ENCODE measurements at regions not wholly inside any gene's neighbourhood (a gene's known extent, or its start where the extent isn't known, plus 50 kb on each side); places are given as distances from the start of the nearest gene placed in this dataset.

DNA sequence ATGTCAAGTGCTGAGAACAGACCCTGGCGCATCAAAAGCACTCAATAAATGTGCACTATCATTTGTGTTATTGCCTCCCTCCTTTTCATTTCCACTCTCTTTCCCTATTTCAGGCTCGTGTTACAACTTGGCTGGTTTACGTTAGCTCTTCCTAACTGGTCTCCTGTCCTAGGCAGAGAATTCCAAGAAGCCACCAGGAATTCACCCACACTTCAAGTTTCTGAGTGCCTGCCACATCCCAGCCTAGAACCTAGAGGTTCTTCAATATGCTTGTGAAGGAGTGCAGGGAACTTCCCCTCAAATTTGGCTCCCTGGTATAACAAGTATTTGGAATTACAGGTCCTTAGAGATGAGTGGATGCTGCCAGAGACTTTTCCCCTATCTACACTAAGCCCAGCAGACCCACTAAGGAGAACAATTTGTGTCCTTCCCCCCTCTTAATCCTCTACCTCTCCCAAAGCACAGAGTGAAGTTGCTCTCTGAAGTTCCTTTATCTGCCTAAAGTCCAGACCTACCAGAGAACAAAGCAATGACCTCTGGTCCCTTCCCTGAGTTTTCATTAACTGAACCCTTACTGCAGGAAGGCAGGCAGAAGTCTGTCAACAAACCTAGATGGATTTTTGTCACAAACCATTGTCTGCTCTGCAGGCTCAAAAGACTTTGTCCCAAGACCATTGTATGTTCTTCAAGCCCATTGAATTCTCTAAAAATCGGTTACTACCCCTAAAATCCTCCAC, 201.6 kb upstream of the JARID2 start:
- no peak for DNase-seq

DNA sequence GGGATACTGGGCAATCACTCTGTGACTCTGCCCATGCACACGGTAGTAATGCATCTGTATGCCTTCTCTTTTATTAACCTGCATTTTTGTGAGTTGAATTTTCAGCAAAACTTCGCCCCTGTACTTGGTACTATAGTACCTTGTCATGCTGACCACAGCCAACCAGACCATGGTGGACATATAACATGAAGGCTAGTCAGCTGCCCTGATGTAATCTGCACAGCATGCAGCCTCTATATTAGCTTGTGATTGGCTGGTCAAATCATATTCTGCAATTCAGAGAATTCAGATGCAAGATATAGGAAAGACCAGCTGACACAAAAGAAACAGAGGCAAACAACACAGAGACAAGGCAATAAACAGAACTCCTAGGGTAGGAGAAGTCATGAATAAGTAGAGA, 200.9 kb upstream of the JARID2 start:
- no peak for DNase-seq

DNA sequence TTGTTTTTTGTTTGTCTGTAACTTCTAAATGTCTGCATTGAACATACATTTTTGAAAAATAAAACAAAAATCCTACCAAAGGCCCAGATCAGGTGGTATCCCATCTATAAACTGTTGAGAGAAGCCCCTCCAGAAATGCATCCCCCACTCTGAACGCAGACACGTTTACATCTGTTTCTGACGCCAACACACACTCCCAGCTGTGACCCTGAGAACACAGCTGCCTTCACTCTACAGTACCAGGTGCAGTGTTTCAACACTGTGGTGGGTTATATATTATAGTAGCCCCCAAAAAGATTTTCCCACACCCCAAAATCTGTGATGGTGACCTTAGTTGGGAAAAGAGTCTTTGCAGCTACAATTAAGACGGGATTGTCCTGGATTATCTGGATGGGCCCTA, 199.1 kb upstream of the JARID2 start:
- DNase-seq = no peak

DNA sequence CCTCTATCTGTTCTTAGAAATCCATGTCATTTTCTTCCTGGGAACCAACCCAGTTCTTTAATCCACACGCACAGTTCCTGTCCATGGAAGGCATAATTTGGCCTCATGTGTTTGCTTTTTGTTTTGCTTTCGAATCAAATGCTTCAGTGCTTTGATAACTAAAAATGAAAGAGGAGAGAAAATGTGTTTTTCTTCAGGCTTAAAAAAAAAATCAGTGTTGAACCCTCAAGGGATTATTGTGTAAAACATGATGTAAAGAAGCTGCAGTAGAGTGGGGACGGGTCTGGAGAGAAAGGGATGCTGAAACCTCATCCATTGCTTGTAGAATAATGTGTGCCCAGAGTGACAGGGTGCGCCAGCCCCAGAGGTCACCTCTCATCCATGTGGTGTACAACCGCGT, 197.5 kb upstream of the JARID2 start:
- no peak for DNase-seq

DNA sequence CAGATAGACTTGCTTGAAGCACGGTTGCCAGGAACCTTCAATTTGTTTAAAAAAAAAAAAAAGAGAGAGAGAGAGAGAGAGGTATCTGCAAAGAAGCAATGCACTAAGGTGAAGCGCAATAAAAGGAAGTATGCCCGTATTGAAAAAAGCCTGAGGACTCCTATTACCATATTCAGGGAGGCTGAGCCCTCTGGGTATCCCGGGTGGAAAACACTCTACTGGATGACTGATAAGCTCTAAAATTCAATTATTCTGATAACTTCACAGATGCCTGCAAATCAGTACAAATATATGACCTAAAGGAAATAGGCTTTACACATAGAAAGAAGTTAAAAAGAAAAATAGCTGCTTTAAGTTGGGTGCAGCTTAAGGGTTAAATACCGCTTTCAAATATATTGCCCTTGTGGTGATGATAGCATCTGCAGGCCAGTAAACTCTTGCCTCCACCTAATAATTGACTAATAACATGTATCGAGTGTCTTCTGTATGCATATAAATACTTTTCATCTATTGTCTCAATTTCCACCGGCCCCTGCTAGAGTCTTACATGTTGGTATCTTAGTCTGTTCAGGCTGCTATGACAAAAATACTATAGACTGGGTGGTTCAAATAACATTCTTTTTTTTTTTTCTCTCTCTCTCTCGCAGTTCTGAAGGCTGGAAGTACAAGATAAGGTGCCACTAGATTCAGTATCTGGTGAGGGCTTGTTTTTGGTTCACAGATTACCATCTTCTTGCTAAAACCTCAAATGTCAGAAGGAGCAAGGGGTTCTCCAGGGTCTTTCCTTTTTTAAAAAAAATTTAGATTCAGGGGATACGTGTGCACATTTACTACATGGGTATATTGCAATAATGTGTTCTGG, 187.4 kb upstream of the JARID2 start:
- no peak for DNase-seq

DNA sequence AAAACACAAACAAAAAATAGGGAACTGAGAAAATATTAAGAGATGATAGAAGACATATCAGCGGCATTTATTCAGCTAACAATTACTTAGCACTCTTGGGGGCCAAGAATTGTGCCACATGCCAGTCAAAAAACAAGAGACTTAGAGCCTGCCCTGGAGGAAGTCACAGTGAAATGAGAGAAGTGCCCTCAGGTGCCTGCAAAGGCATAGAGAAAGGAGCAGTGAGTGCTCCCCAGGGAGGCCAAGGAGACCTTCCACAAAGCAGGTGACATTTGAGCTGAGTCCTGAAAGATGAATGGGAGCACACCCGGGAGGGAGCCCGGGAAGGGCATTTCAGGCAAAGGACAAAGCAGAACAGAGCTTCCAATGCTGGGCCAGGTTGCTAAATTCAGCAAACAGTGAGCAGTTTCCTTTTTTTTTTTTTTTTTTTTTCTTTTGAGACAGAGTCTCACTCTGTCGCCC, 184.7 kb upstream of the JARID2 start:
- DNase-seq = peak; percentile 27 to 61

DNA sequence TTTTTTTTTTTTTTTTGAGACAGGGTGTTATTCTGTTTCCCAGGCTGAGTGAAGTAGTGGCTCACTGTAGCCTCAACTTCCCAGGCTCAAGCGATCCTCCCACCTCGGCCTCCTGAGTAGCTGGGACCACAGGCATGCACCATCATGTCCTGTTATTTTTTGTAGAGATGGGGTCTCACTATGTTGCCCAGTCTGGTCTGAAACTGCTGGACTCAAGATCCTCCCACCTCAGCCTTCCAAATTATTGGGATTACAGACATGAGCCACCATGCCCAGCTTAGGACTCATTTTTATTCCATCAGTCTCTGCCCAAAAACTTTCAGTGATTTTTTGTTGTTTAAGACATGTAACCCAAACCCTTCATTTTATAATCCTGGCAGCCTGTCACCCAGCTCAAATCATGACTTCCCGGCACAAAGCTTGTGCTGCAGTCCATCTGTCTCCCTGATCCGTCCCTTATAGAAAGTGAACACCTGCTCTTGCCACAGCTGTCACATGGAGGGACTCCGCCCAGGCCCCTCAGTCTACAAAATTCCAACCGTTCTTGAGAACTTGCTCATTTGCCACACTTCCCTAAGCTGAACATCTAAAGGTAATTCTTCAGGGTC, 183.9 kb upstream of the JARID2 start:
- peak; percentile 94 to 98 for DNase-seq

DNA sequence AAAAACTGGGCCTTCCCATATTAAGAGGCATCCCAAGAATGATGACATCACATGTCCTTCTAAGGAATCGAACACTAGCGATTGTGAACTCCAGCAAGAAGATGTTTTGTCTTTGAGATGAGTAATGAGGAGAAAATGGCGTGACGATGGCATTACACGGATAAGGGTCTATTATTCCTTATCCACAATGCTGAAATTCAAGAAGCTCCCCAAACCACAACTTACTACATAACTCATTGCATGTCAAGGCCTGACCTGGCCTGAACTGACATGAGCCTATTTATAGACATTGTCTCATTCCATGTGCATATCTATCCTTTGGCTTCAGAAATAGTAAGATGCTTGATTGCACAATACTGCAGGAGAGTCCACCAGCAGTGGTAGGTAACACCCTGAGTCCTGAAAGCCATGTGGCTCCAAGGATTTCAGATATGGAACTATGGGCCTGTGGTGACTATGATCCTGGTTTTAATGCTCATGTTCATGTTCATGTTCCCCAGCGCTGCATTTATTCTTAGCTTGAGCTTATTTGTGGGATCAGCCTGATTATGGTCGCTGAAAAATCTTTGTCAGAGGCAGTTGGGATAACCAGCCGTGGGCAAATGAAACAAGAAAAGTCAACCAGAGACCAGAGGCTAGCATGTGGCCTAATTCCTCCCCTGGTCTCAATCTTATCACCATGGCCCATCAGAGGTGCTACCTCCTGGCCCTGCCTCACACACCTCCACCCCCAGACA, 183.2 kb upstream of the JARID2 start:
- peak in 1 of 2 experiments; percentile 45 for DNase-seq

DNA sequence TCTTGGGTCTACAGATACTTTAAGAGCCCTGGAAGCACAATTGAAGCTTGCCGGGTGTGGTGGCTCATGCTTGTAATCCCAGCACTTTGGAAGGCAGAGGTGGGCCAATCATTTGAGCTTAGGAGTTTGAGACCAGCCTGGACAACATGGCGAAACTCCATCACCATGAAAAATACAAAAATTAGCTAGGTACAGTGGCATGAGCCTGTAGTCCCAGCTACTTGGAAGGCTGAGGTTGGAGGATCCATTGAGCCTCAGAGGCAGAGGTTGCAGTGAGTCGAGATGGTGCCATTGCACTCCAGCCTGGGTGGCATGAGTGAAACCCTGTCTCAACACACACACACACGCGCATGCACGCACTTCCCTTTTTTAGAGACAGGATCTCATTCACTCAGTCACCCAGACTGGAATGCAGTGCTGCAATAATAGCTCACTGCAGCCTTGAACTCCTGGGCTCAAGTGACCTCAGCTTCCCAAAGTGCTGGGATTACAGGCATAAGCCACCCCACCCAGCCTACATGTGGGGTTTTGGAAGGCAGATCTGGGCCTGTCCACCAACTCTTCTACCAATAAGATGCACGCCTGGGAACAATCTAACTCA, 182.5 kb upstream of the JARID2 start:
- DNase-seq = no peak

DNA sequence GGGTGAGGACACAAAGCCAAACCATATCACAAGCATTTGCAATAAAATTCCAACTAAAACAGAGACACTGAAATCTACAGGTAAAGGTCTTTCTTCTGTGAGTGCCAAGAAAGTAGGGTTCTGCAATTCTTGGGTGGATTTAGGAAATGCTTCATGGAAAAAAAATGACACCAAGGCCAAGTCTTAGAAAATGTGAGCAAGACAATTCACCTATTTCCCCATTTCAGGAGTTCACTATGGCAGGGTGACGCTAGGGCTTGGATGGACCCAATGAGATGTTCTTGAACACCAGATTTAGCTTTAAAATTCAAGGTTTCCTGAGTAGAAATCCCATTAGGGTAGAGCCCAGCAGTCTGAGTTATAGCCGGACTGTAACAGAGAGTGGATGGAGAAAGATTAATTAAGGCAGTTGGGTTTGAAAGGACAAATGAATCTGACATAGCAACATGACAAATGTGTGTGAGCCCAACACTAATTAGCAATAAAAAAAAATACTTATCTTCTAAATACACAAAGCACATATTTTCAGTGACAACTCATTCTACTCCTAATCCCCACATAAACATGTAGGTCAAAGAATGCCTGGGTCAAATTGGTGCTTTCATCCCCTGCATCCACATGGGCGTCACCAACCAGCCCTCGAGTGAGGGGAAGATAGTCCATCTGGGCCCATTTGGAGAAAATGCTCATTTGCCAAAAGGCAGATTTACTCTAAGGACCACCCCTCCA, 180.4 kb upstream of the JARID2 start:
- DNase-seq = peak; percentile 30 to 62

DNA sequence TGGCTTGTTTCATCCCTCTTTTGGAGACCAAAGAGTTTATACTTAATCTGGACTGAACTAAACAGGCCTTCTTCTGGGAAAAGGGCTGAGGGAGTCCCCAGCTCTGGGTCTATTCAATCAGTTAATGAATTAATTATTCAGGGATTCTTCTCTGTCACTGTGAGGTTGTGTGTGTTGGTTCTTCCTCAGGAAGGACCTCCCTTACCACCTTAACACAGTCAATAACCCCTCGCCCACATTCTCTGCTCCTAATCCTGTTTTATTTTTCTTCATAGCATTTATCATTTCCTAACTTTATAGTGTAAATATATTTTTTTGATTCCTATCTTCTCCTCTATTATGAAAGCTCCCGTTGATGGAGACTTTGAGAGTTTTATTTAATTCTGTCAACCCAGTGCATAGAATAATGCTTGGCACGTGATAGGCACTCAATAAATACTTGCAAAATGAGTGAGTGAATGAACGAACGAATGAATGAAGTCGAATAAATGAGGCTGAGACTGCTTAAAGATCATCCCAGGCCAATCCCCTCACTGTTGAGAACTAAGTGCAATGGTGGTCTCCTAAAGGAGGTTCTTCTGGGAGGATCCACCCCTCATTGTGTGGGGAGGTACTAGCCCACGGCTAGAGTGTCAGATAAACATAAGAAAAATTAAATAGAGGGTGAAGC, 179.6 kb upstream of the JARID2 start:
- no peak for DNase-seq

DNA sequence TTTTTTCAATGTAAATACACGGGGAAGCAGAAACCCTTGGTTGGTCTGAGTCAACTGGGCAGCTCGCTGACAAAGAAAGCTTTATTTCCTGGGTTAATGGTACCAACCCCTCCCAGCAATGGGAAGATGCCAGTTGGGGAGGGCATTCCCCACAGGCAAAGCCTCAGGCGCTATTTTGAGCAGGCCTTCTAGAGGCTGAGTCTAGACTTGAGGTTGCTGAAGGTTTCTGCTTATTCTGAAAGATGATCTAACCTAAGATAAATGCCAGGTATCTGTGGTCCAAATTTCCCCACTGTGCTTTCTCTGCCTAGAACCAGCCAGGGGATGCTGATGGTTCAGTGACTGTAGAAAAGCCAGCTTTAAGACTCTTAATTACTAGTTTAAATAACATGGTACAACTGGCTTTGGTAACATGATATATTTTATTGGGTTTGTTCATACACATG, 172.5 kb upstream of the JARID2 start:
- peak in 1 of 2 experiments; percentile 6 for DNase-seq

DNA sequence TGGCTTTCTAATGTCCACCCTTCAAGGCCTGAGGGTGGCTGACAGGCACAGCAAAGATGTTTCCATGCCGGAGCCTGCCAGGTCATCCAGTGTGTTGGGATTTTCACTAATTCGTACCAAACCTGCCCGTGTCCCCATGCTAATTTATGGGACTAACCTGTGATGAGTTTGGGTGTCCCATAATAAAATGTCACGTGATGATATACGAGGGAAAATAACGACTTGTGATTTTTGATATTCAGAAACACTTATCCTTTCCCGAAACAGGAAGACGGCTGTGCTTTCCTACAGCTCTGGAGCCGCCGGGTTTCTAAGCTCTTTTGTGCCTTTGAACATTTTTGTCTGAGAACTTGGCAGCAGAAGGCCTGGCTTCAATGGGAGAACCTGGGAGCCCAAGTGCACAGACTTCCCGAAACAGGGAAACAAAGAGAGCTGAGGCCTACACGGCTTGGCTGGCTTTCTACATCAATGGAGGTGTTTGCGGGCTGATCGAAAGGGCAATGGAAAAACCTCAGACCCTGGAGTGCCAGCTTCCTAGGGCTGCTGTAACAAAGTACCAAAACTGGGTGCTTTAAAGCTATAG, 171.9 kb upstream of the JARID2 start:
- DNase-seq = no peak

DNA sequence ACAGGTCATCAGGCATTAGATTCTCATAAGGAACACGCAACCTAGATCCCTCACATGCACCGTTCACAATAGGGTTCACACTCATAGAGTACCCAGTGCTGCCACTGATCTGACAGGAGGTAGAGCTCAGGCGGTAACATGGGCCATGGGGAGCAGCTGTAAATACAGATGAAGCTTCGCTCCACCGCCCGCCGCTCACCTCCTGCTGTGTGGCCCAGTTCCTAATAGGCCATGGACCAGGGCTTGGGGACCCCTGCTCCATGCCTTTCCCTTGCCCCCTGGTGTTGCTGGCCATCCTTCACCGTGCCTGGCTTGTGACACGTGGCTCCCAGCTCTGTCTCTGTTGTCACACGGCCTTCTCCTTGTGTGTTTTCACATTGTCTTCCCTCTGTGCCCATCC, 171.1 kb upstream of the JARID2 start:
- no peak for DNase-seq

DNA sequence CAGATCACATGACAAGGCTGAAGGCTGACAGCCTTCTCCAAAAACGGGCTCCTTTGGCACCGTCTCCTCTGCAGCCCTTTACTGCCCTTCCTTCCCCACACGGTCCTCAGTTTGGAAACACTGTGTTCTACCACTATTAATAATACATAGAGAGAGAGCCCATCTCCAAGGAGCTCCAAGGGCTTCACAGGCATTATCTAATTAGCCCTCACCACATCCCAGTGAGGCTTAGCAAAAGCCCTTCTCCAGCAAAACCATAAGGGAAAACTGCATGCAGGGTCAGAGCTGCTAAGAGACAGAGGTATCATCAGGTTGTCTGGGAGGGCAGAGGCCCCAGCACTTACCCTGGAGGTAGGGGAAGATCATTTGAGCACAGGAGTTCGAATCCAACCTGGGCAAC, 169.3 kb upstream of the JARID2 start:
- DNase-seq = peak in 1 of 2 experiments; percentile 12

DNA sequence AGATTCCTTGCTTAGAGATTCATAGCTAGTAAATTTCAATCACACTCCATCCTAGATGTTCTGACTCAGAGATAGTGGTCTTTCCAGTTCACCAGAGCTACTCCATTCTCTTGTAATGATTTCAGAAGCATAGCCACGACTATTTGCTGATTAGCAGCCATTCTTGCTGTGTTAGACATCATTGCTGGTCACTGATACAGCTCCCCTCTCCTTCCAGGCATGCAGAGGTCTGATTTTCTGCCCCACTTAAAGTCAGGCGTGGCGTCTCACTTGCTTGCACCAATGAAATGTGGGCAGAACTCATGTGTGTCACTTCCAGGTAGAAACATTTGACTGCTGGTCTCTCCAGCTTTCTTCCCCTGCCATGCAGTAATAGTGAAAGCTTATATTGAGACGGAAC, 168.9 kb upstream of the JARID2 start:
- DNase-seq = no peak

DNA sequence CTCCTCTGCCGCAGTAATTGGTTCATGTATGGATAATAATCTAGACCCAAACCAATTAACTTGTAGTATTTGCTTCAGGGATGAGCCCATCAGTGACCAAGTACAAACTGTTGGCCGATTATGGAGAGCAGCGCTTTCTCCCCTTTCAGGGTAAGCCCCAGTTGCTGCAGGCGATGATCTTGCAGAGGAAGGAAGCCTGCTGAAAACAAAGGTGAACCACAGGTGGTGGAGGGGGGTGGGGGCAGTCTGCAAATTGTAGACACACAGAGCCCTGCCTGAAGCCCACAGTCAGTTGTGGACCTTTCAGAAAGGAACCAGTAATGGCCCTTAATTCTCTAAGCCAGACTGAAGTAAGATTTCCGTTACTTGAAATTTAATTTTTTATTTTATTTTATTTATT, 167.9 kb upstream of the JARID2 start:
- DNase-seq = no peak

DNA sequence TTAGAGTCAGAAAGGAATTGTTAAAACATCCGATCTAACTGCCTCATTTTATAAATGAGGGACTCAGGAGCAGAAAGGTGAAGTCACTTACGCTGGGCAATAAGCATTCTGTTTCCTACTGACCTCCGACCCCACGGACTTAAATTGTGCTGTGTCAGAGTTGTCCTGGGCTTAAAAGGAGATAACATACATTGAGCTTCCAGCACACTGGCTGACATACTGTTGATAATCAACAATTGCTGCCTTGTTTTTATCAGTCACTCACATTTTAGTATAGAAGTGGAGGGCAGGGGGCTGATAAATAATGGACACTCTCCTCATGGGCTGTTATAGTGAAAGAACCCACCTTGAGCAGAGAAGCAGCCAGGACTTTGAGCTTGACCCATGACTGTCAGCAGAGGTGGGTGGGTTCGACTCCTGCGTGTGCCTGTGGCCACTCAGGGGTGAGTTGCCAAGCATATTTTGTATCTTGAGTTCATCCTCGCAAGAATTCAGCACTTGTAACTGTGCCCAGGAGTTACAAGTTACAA, 166.5 kb upstream of the JARID2 start:
- DNase-seq = no peak

DNA sequence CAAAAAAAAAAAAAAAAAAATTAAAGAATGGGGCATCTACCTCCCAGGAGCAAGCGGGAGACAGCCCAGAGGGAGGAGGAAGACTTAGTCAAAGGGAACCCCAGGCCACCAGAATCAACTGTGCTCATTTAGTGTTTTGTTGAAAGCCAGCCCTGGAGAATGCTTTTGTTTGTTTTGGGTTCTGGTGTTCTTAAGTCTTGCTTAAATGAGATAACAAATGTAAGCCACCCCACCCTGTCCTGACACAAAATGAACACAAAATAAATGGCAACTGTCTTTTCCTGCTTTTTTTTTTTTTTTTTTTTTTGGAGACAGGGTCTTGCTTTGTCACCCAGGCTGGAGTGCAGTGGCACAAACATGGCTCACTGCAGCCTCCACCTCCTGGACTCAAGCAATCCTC, 165.0 kb upstream of the JARID2 start:
- DNase-seq = no peak

DNA sequence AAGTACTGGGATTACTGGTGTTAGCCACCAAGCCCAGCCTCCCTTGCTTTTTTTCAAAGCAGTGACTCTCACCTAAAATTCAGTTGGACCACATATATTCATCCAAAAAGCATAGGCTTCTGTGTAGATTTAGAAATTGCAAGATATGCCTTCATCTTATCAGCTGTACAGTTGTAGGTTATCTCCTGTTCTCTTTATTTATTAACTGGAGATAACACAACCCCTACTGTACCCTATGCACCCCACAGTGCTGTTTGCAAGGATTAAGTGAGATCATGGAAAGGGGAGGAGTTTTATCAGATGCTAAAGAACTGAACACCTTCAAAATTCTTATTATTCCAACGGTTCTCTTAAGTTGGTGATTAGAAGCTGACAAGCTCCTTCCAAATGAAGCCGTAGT, 164.4 kb upstream of the JARID2 start:
- DNase-seq = no peak

DNA sequence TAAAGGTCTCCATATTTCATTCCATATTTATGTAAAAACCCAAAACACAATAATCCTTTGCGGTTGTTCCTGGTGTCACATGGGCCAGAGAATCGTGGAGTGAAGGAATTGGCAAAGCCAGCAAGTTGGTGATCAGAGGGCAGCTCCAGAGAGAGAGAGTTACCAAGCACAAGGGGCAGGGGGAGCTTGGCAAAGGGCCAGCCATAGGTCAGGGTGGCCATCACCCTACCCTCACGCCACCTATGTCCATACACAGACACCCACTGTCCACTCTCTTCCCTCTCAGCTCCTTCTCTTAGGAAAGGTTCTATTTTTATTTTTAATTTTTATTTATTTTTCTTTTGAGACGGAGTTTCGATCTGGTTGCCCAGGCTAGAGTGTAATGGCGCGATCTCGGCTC, 163.2 kb upstream of the JARID2 start:
- DNase-seq = no peak

All from NCI-H524 (cell line).